ENCODE measurements at regions not wholly inside any gene's neighbourhood (a gene's known extent, or its start where the extent isn't known, plus 50 kb on each side); places are given as distances from the start of the nearest gene placed in this dataset.

DNA sequence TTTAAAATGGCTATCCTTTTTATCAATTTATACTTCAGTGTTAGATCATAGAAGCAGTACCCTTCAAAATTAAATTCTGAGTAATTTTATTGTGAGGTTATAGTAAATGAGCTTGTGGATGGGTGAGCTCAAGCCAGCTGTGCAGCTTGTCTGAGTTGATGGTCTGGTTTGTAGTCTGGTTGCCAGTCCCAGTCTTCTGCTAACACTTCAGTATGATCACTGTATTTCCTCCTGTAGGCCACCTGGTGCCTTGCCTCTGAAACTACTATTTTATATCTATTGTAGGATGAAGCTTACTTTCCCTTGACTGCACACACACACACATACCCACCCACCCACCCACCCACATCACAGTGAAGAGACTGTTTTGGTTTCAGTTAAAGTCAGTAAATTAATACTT lies 496.4 kb downstream of the PCNX1 start:
- no peak overlapping the region for H3K4me3 ChIP-seq (replicated peaks; ENCODE audit: low read depth, low read length)
- TF ChIP-seq, protein P1, sequence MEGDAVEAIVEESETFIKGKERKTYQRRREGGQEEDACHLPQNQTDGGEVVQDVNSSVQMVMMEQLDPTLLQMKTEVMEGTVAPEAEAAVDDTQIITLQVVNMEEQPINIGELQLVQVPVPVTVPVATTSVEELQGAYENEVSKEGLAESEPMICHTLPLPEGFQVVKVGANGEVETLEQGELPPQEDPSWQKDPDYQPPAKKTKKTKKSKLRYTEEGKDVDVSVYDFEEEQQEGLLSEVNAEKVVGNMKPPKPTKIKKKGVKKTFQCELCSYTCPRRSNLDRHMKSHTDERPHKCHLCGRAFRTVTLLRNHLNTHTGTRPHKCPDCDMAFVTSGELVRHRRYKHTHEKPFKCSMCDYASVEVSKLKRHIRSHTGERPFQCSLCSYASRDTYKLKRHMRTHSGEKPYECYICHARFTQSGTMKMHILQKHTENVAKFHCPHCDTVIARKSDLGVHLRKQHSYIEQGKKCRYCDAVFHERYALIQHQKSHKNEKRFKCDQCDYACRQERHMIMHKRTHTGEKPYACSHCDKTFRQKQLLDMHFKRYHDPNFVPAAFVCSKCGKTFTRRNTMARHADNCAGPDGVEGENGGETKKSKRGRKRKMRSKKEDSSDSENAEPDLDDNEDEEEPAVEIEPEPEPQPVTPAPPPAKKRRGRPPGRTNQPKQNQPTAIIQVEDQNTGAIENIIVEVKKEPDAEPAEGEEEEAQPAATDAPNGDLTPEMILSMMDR (IDR thresholded peaks at IDR 0.05; ENCODE audit: low read length, missing control alignments), result peak; percentile 11
- DNase-seq (ENCODE audit: low read depth), result peak; percentile 54

DNA sequence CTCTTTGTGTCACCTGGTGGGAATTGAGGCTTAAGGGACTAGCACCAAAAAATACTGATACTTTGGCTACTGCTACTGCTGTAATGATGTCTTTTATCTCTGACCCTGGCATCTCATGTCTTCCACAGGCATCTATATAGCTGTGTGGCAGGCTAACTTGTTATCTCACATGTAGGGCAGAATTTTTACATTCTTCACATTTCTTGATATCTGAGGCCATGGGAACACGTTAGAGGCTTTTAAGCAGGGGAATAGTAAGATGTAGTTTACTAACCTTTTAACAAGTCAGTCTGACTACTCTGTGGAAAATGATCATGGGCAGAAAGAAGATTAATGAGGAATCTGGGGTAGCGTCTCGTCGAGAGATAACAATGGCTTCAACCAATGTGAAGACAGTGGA lies 498.4 kb downstream of the PCNX1 start:
- no peak for DNase-seq (ENCODE audit: low read depth)
- H3K4me3 ChIP-seq (replicated peaks; ENCODE audit: low read depth, low read length), result no peak overlapping the region
- TF ChIP-seq, protein P1 (IDR thresholded peaks at IDR 0.05; ENCODE audit: low read length, missing control alignments), result no peak

DNA sequence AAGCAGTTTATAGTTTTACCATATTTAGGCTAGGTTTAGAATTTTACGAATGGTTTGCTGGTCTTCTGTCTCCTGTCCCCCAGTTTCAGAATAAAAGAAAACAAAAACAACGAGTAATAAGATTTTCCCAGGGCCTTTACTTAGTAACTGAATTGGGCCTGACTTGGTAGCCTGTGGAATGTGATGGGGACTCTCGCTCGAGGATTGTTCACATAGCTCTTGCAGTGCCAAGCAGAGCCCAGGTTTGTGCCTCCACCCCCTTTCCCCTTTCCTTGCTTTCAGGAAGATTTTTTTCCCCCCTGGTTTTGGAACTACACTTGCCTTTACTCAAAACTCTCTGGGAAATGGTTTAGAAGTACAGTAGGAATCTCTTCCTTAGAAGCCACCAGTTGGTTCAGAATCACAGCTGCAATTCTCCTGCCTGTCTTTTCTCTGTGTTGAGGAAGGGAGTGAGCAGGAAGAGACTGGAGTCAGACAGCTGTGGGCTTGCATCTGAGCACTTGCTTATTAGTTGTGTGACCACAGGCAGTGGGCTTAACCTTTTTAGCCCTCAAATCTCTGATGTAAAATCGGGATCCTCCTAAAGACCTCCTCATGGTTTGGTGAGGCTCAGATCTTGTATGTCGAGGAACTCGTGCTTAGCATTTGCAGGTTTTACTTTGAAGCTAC lies 501.2 kb downstream of the PCNX1 start:
- no peak overlapping the region for H3K4me3 ChIP-seq (replicated peaks; ENCODE audit: low read depth, low read length)
- TF ChIP-seq, protein P1 (IDR thresholded peaks at IDR 0.05; ENCODE audit: low read length, missing control alignments), result no peak
- no peak for DNase-seq (ENCODE audit: low read depth)

DNA sequence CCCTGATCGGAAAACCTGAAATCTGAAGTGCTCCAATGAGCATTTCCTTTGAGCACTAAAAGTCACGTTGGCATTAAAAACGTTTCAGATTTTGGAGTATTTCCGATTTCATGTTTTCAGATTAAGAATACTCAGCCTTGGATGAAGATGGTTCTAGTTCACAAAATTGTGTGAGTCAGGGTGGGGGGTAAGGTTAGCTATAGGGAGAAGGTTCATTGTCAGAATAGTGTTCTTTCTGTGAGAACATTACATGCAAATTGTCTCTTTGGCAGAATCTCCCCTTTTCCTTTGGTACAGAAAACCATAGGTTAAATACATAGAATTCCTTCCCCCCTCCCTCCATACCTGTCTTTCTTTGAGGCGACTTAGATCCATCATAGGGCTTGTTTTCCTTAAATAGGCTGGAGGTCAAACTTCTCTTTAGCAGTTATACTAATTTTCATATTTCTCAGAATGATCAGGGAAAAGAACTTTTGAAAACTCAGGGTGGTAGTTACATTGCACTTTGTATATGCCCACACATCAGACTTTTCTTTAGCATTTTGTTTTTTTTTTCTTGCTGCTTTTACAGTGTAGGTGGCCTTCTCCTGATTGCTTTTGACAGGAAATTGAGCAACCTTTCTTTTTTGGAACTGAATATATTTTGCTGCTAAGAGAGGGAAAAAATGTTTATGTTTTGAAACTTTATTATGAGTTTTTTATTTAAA lies 503.5 kb downstream of the PCNX1 start:
- peak; percentile 33 for DNase-seq (ENCODE audit: low read depth)
- no peak overlapping the region for H3K4me3 ChIP-seq (replicated peaks; ENCODE audit: low read depth, low read length)
- TF ChIP-seq, protein P1 (IDR thresholded peaks at IDR 0.05; ENCODE audit: low read length, missing control alignments), result no peak

DNA sequence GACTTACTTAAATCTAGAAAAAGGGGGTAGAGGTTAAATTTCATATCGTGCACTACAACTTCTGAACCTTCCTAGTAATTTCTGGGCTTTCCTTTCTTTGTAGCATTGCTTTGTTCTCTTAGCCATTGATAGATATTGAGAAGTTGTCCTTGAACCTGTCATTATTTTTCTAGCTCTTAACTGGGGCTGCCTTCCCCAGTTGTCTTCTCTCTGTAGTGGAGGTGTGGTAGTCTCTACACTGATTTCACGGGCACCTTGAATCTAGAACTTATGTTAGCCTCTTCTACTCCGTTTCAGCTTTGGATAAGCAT lies 504.0 kb downstream of the PCNX1 start:
- no peak for DNase-seq (ENCODE audit: low read depth)
- TF ChIP-seq, protein P1 (IDR thresholded peaks at IDR 0.05; ENCODE audit: low read length, missing control alignments), result no peak
- H3K4me3 ChIP-seq (replicated peaks; ENCODE audit: low read depth, low read length), result no peak overlapping the region

DNA sequence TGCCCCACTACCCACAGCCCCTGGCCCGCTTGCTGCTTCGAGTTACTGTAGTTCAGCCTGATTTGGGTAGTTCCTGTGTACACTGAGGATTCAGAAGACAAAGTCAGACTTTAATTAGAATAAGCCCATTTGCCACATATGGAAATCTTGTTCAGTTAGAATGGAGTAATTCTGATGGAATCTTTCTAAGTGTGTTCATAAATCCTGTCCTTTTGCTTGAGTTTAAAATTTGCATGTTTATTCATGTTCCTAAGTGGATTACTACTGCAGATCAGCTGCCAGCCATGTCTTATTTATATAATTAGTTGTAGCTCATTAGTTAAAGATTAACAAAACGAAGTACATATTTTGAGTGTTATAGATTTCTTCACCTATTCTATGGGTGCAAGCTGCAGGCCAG lies 504.5 kb downstream of the PCNX1 start:
- no peak overlapping the region for H3K4me3 ChIP-seq (replicated peaks; ENCODE audit: low read depth, low read length)
- TF ChIP-seq, protein P1 (IDR thresholded peaks at IDR 0.05; ENCODE audit: low read length, missing control alignments), result no peak
- DNase-seq (ENCODE audit: low read depth), result no peak

Data from fibroblast of pulmonary artery (primary cell).